HG03039 (cell line): ENCODE measurements at regions not wholly inside any gene's neighbourhood (a gene's known extent, or its start where the extent isn't known, plus 50 kb on each side); places are given as distances from the start of the nearest gene placed in this dataset.

ENCODE experiments used
- ATAC-seq: cut with Tn5 transposase; IDR thresholded peaks from one replicate; pipeline ENCODE4 v1.9.1; 2021; ENCODE audit warnings: mild to moderate bottlenecking, moderate library complexity; ENCODE audit not compliant: unreplicated experiment

GRCh38 chr13:83352391-83352790 lies 529.9 kb downstream of the SLITRK1 start:
- no peak for ATAC-seq

DNA sequence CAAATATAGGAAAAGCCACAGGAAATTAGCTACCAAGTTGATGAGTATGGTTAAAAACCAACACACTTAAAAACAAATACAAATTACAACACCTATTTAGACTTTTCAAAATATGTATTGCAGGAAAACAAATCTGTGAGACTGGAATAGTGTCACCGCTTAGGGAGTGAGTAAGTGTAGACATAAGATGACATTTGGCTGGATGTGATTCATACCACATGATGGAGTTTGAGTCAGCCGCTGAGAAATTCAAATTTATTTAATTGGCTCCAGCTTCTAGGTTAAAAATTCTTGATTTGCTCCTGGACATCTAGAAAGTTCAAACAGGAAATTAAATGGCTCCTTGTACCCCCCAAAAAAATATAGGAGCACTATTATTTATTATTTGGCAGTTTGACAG lies 531.7 kb downstream of the SLITRK1 start:
- ATAC-seq, result no peak

GRCh38 chr13:83344518-83344917 lies 537.8 kb downstream of the SLITRK1 start:
- no peak for ATAC-seq

DNA sequence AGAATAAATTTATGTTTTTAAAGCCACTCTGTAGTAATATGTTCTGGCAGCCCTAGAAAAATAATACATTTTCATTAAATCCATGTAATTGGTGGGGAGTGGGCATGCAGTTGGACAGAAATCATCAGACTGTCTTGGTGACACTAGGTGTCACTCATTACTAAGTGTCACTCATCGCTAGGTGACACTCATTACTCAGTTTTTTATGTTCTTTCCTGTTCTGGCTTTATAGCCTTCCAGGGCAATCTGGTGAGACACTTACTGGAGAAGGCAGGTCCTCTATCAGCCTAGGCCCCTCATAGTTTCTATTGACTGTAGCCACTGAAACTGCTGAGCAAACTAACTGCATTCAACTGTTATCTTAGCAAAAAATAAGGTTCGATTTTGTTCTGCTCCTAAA lies 542.1 kb downstream of the SLITRK1 start:
- ATAC-seq, result no peak

DNA sequence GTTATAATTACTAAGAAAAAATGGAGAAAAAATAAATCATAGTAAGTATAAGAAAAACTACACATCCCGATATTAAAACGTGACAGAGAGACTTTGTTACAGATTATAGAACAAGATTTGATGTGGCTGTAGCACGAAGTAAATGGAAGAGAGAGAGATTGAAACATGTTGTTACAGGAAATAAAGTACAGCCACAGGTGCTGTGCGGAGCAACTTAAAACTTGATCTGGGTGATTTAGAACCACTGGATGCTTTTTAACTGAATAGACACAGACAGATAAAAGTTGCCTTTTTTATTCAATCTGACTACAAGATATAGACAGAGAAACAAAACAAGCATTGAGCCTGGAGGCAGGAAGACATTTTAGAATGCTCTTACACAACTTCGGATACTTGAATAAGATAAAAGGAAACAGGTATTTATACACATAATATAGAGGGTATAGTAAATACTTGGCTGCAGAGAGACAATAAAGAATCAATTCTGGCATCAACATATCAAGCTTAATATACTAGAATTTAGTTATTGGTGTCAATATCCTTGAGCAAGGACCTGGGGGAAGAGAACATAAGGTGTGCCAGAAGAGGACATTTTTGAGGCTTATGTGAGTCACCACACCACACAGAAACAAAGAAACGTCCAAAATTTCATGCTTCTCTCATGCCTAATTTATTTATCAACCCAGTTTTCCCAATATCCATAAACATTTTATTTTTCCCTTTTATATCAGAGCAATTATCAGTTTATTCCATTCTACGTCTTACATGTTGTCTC lies 548.5 kb downstream of the SLITRK1 start:
- ATAC-seq, result no peak

GRCh38 chr13:83332751-83333150 lies 549.5 kb downstream of the SLITRK1 start:
- ATAC-seq, result no peak

- ATAC-seq, result no peak
These were observed 555.2 kb downstream of the SLITRK1 start for GRCh38 chr13:83327091-83327490.

- no peak for ATAC-seq
These were observed 557.0 kb downstream of the SLITRK1 start for GRCh38 chr13:83325125-83325853.

- no peak for ATAC-seq
These were observed 570.2 kb downstream of the SLITRK1 start for GRCh38 chr13:83311886-83312577.

- ATAC-seq, result no peak
These were observed 583.7 kb downstream of the SLITRK1 start for GRCh38 chr13:83298617-83299016.

DNA sequence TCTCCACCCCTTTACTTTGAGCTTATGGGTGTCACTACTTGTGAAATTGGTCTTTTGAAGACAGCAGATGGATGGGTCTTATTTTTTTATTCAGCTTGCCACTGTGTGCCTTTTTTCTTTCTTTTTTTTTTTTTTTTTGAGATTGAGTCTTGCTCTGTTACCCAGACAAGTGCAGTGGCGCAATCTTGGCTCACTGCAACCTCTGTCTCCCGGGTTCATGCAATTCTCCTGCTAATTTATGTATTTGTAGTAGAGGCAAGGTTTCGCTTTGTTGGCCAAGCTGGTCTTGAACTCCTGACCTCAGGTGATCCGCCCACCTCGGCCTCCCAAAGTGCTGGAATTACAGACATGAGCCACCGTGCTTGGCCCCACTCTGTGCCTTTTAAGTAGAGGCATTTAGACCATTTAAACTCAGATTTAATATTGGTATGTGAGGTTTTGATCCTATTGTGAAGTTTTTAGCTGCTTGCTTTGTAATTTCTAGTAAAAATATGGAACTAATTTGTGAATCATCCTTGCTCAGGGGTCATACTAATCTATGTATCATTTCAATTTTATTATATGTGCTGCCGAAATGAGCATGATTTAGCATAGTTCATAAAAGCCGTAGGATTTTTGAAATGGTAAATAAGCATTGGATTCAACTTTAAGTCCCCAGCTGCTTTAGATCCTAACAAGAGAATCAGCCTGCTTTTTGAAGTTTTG lies 584.5 kb downstream of the SLITRK1 start:
- no peak for ATAC-seq

DNA sequence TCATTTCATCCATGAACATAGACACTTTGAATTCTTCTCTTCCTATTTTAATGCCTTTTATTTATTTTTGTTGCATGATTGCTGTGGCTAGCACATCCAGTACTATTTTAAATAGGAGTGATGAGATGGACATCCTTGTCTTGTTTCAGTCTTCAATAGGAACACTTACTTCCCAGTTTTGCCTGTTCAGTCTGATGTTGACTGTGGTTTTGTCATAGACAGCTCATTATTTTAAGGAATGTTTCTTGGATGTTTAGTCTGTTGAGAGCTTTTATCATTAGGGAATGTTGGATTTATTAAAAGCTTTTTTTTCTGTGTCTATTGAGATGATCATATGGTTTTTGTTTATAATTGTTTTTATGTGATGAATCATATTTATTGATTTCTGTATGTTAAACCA lies 586.6 kb downstream of the SLITRK1 start:
- no peak for ATAC-seq

DNA sequence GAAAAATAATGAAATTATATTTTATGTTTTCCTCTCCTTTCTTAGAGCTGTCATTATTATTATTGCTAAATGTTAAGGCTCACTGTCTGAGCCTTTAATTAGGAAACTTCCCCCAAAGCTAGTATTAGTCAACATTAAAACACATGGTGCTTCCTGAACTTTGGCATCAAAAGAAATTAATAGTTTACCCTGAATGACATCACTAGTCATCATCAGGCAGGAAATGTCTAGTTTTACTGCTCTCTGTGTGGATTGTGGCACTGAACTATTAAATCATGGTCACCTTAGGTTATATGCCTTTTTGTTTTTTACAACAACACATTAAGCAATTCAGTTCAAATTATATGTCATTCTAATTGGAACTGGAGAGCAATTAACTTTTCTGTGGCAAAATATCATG lies 595.5 kb downstream of the SLITRK1 start:
- ATAC-seq, result no peak

- ATAC-seq, result no peak
These were observed 600.6 kb downstream of the SLITRK1 start for GRCh38 chr13:83281654-83282053.

DNA sequence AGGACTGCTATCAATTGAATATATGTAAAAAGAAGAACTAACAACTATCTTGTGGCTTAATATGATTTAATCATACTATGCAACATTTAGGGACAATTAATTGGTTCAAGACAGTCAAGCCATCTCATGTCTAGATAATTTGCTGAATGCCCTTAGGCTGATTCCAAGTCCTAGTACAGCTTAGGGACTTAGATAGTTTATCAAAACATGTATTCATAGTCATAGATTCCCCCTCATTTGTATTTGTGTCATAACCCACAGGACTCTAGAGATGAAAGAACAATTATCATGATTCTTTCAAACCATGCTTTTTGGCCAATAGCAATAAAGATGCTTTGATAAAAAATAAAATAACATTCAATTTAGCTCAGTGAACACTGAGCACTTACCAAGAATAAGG lies 607.6 kb downstream of the SLITRK1 start:
- no peak for ATAC-seq

GRCh38 chr13:83272652-83273240 lies 609.5 kb downstream of the SLITRK1 start:
- no peak for ATAC-seq

DNA sequence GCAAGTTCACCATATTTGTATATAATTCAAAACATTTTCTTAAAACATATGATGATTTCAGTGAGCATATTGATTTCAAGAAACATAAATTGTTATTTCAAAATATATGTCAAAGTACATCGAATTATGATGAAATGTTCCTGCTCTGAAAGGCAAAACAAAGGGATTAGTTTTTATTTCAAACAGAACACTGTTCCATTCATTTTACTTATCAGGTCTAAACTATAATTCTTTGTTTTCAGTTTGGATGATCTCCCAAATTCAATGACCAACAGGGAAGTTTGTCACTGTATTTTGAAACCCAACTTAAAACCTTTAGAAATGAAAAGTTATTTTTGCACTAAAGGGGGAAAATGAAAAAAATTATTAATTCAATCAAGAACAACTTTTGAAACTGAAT lies 610.2 kb downstream of the SLITRK1 start:
- ATAC-seq, result no peak

DNA sequence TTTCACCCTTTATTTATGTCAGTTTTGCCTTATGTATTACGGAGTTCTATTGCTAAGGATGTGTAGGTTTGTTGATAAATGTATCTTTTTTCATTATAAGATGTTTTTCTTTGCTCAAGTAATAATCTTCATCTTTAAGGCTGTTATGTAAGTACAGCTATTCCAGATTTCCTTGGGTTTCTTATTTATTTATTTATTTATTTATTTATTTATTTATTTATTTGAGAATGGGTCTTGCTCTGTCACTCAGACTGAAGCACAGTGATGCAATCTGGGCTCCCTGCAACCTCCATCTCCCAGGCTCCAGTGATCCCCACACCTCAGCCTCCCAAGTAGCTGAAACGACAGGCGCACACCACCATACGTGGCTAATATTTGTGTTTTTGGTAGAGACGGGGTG lies 617.0 kb downstream of the SLITRK1 start:
- ATAC-seq, result no peak

DNA sequence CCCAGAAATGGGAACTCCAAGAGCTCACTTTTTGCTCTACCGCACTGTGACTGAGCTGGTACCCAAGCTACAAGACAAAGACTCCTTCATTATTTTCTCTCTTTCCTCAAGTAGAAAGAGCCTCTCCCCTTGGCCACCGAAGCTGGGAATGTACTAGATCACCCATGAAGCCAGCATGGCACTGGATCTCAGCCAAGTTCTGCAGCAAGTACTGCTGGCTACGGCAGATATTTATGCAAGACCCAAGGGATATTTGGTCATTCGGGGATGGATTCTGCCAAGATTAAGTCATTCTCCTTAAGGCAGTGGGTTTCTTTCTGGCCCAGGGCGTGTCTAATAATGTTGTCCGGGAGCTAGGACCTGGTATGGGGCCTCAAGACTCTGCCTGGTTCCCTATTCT lies 633.5 kb downstream of the SLITRK1 start:
- no peak for ATAC-seq

- ATAC-seq, result no peak
These were observed 649.6 kb downstream of the SLITRK1 start for GRCh38 chr13:83232626-83233025.
